ENCODE measurements at regions not wholly inside any gene's neighbourhood (a gene's known extent, or its start where the extent isn't known, plus 50 kb on each side); places are given as distances from the start of the nearest gene placed in this dataset.

DNA sequence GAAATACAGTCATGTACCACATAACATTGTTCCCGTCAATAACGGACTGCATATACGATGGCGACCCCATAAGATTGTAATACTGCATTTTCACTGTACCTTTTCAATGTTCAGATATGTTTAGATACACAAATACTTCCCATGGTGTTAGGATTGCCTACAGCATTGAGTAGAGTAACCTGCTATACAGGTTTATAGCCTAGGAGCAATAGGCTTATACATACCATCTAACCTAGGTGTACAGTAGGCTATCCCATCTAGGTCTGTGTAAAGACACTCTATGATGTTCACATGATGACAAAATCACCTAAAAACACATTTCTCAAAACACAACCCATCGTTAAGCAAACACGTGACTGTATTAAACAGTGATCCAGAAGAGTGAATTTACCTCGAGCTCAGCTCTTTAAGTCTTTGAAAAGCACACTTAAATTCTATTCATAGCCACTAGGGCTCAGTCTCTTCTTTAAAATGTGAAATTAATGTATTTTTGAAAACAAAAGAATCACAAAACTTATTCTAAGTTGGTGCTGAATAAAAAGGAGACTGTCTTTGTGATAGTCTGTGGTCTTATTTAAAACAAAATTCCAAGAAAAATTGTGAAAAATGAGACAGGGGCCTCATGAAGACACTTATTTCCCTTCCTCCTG, 239.1 kb upstream of the ARID2 start:
- no peaks in the 10 kb centered on the region for H3K36me3 ChIP-seq (ENCODE audit: insufficient read depth in 1 of 2, low read depth in 1 of 2)
- ATAC-seq (no peak), DNase-seq (no peak)
- no peak overlapping the region for H3K4me3 ChIP-seq
- intact Hi-C loops (cut with DNase I): no loop called here
- 92 to 97% (median 93%) methylated on average over 7 of the region's 7 CpGs for WGBS, 3 donors
- H3K27ac ChIP-seq: no peak overlapping the region
- H3K4me1 ChIP-seq: no peaks in the 10 kb centered on the region
- no peaks in the 10 kb centered on the region for H3K9me3 ChIP-seq
- no peaks in the 10 kb centered on the region for H3K27me3 ChIP-seq (ENCODE audit: insufficient read depth in 3 of 3, low read length in 2 of 3)
- TF ChIP-seq, protein P1, sequence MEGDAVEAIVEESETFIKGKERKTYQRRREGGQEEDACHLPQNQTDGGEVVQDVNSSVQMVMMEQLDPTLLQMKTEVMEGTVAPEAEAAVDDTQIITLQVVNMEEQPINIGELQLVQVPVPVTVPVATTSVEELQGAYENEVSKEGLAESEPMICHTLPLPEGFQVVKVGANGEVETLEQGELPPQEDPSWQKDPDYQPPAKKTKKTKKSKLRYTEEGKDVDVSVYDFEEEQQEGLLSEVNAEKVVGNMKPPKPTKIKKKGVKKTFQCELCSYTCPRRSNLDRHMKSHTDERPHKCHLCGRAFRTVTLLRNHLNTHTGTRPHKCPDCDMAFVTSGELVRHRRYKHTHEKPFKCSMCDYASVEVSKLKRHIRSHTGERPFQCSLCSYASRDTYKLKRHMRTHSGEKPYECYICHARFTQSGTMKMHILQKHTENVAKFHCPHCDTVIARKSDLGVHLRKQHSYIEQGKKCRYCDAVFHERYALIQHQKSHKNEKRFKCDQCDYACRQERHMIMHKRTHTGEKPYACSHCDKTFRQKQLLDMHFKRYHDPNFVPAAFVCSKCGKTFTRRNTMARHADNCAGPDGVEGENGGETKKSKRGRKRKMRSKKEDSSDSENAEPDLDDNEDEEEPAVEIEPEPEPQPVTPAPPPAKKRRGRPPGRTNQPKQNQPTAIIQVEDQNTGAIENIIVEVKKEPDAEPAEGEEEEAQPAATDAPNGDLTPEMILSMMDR (IDR thresholded peaks at IDR 0.05): no peak

DNA sequence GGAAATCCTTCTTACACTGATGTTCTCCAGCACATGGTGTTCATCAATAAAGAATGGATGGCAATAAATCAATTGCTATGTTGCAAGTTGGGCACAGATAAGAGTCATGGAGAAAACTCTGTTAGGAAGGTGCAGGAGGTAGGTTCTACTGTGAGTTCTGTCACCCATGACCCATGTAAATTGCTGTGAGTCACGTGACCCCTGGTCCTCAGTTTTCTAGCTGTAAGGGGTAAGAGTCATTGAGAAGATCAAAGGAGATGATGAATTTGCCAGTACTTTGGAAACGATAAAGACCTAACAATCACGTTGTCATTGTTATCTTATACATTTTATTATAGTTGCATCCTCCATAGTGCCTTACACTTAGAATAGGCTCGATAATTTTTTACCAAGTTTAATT, 235.2 kb upstream of the ARID2 start:
- H3K4me3 ChIP-seq: no peak overlapping the region
- H3K9me3 ChIP-seq: no peaks in the 10 kb centered on the region
- no peaks in the 10 kb centered on the region for H3K36me3 ChIP-seq (ENCODE audit: insufficient read depth in 1 of 2, low read depth in 1 of 2)
- intact Hi-C loops (cut with DNase I): no loop called here
- DNase-seq (no peak), ATAC-seq (no peak)
- 78 to 88% (median 81%) methylated on average over 4 of the region's 4 CpGs for WGBS, 3 donors
- H3K27ac ChIP-seq: no peak overlapping the region
- no peaks in the 10 kb centered on the region for H3K4me1 ChIP-seq
- no peaks in the 10 kb centered on the region for H3K27me3 ChIP-seq (ENCODE audit: insufficient read depth in 3 of 3, low read length in 2 of 3)
- TF ChIP-seq, protein P1 (IDR thresholded peaks at IDR 0.05): no peak

DNA sequence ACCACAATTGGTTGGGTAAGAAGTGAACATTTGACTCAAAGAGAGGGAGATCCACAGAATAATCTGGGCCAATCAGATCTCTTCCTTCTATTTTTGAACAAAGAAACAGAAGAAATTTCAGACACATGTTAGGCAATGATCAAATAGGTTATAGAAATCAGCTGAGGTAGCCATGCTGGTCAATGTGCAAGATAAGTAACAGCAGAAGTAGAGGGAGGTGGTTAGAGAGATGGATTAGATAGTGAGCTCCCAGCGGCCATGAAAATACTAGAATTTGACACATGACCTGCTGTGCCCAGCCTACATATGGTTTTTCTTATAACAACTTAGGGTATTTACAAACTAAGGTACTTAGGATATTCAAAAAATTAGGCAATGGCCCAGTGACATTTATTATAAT, 230.9 kb upstream of the ARID2 start:
- Histone ChIP-seq H3K27me3 (ENCODE audit: insufficient read depth in 3 of 3, low read length in 2 of 3) (no peaks in the 10 kb centered on the region), H3K4me3 (no peak overlapping the region), H3K9me3 (no peaks in the 10 kb centered on the region), H3K4me1 (no peaks in the 10 kb centered on the region), H3K27ac (no peak overlapping the region), H3K36me3 (ENCODE audit: insufficient read depth in 1 of 2, low read depth in 1 of 2) (no peaks in the 10 kb centered on the region)
- ATAC-seq (no peak), DNase-seq (no peak)
- intact Hi-C loops (cut with DNase I): no loop called here
- 90 to 95% (median 94%) methylated on average over 1 of the region's 1 CpG for WGBS, 3 donors
- TF ChIP-seq, protein P1 (IDR thresholded peaks at IDR 0.05): no peak

DNA sequence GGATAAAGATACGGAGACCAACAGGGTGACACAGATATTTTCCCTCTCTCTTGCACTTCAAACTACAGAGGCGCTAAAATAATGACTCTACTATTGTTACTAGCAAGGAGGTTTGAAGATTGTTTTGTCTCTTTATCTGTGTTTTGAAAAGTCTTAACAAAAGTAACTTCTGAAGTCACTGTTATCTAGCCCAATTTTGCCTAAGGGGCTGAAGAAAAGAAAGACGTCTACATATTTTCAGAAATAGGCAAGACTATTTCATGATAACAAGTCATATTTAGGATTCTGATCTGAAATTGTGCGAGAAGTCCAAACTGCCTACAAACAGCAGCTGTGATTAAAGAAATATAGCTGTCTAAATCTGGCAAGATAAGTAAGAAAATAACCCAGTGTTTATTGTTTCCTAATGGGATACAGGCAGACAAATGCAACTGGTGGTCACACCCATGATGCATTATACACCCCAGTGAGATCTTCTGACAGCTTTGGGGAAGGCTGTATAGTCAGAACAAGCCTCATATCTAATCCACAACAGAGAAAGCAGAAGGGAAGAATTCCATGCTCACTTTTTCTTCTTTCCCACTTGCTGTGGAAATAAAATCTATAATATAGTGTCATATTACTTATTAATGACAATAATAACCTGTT, 226.9 kb upstream of the ARID2 start:
- intact Hi-C loops (cut with DNase I): no loop called here
- DNase-seq (no peak), ATAC-seq (no peak)
- Histone ChIP-seq H3K27ac (no peak overlapping the region), H3K9me3 (no peaks in the 10 kb centered on the region), H3K27me3 (ENCODE audit: insufficient read depth in 3 of 3, low read length in 2 of 3) (no peaks in the 10 kb centered on the region), H3K4me3 (no peak overlapping the region), H3K36me3 (ENCODE audit: insufficient read depth in 1 of 2, low read depth in 1 of 2) (no peaks in the 10 kb centered on the region), H3K4me1 (no peaks in the 10 kb centered on the region)
- WGBS, 3 donors: 77 to 81% (median 79%) methylated on average over 4 of the region's 4 CpGs
- TF ChIP-seq, protein P1 (IDR thresholded peaks at IDR 0.05): no peak

DNA sequence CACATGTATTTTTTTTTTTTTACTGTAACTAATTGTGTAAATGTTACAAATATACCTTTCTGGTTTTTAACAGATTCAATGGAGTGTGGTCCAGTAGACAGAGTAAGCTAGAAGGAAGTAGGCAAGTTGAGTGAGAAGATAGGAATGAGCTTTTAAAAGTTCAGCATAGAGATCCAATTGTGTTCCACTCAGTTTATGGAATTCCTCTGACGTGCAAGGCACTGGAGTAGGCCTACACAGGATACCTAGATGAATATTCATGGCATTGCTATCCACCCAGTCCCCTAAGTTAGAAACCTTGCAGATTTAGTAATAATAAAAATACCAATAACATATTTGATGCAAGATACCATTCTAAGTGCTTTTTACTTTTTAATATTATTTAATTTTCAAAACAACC, 225.6 kb upstream of the ARID2 start:
- no peak overlapping the region for H3K27ac ChIP-seq
- DNase-seq (no peak), ATAC-seq (no peak)
- TF ChIP-seq, protein P1 (IDR thresholded peaks at IDR 0.05): no peak
- WGBS, 3 donors: 68 to 87% (median 80%) methylated on average over 1 of the region's 1 CpG
- H3K36me3 ChIP-seq (ENCODE audit: insufficient read depth in 1 of 2, low read depth in 1 of 2): no peaks in the 10 kb centered on the region
- no peaks in the 10 kb centered on the region for H3K4me1 ChIP-seq
- no peaks in the 10 kb centered on the region for H3K27me3 ChIP-seq (ENCODE audit: insufficient read depth in 3 of 3, low read length in 2 of 3)
- no peaks in the 10 kb centered on the region for H3K9me3 ChIP-seq
- no peak overlapping the region for H3K4me3 ChIP-seq
- intact Hi-C loops (cut with DNase I): no loop called here
